ENCODE measurements at regions not wholly inside any gene's neighbourhood (a gene's known extent, or its start where the extent isn't known, plus 50 kb on each side); places are given as distances from the start of the nearest gene placed in this dataset.
"Not testable (repeated sequence)": the region's sequence is repeated elsewhere in the genome, so short reads cannot be mapped to it uniquely, and the experiment has no call there.

DNA sequence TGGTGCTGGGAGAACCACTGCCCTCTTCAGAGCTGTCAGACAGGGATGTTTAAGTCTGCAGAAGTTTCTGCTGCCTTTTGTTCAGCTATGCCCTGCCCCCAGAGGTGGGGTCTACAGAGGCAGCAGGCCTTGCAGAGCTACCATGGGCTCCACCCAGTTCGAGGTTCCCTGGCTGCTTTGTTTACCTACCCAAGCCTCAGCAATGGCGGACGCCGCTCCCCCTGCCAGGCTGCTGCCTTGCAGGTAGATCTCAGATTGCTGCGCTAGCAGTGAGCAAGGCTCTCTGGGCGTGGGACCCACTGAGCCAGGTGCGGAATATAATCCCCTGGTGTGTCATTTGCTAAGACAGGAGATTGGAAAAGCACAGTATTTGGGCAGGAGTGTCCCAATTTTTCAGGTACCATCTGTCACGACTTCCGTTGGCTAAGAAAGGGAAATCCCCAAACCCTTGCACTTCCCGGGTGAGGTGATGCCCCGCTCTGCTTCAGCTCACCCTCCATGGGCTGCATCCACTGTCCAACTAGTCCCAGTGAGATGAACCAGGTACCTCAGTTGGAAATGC lies 1415.5 kb downstream of the GRIK2 start:
- DNase-seq = not testable (repeated sequence)

GRCh38 chr6:102799051-102799450 lies 1405.5 kb downstream of the GRIK2 start:
- no peak for DNase-seq

- no peak for DNase-seq
These were observed 1405.1 kb downstream of the GRIK2 start for GRCh38 chr6:102798636-102799035.

DNA sequence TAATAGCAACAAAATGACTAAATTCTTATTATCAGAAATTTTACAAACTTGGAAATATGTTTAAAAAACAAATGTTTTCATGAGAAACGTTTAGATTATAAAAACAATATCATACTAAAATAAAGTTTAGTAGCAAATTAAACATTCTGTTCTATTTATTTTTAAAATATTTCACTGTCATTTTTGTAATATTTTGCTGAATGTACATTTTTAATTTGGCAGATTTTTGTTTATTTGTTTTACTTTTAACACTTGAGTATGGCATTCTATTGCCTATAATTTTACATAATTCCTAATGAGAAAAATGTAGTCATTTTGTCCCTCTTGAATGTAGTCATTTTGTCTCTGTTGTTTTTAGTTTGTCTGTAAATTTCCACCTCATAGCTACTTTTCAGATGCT lies 1400.2 kb downstream of the GRIK2 start:
- no peak for DNase-seq

DNA sequence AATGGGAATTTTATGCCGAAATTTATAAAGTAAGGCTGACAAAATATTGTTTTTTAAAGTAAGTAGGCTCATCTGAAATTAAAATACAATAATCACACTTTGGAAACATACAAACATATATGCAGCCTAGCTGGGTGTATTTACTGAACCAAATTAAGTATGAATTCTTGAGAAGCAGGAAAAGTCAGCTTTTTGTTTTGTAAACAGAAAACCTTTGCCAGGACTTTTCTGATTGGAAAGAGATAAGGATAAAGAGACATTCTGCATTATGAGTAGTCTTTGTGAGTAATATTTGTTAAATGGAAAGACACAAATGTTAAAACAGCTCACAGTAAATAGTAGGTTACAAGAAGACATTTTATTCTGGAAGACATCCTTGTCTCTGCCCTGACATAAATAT lies 1380.8 kb downstream of the GRIK2 start:
- DNase-seq = no peak

DNA sequence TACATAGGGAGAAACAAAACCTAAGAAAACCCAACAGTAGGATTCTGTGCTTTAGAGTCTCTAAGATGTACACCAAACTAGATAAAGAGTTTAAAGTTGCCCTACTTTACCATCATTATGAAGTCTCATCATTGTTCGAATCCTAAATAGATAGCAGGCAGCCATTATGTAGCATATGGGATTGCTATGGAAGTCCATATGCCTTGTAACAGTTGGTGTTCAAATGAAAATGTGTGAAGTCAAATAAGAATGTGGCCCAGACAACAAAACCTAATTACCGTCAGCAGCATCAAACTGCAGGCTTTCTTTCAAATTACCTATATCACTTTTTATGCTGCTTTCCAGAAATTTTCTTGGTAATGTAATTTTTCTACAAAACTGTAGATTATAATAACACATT lies 1380.1 kb downstream of the GRIK2 start:
- DNase-seq = no peak

DNA sequence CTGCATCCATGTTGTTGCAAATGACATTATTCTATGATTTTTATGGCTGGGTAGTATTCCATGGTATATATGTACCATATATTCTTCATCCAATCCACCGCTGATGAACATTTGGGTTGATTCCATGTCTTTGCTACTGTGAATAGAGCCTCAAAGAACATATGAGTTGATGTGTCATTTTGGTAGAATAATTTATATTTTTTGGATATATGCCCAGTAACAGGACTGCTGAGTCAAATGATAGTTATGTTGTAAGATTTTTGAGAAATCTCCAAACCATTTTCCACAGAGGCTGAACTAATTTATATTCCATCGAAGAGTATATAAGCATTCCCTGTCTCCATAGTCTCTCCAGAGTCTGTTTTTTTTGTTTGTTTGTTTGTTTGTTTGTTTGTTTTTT lies 1373.5 kb downstream of the GRIK2 start:
- DNase-seq = no peak

DNA sequence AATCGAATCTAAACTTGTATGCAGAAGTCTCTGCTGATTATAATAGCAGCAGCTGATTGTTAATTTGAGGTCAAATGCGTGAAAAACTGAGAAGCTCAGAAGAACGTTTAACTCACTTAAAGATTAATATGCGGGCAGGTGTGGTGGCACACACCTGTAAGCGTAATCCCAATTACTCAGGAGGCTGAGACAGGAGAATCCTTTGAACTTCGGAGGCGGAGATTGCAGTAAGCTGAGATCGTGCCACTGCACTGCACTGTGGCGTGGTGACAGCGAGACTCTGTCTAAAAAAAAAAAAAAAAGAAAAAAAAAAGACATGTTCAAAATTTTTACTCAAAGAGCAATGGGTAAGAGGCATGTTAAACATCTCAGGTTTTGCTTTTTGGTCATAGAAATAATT lies 1370.8 kb downstream of the GRIK2 start:
- no peak for DNase-seq

DNA sequence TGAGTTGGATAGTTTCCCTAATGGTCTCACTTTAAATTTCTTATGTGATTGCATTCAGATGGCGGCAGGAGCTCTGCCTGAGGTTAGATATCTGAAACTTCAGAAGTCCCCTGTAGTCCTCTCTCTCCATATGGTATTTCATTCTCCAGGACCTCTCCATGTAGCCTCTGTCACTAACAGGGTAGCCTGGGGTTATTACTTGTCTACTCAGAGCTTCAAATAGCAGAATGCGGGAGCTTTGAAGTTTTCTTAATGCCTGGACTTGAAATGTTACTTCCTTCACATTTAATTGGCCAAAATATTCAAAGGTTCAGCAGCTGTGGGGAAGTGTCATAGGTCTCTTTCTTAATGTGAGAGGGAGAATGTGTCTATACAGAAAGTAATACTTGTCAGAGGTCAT lies 1370.4 kb downstream of the GRIK2 start:
- DNase-seq = no peak

DNA sequence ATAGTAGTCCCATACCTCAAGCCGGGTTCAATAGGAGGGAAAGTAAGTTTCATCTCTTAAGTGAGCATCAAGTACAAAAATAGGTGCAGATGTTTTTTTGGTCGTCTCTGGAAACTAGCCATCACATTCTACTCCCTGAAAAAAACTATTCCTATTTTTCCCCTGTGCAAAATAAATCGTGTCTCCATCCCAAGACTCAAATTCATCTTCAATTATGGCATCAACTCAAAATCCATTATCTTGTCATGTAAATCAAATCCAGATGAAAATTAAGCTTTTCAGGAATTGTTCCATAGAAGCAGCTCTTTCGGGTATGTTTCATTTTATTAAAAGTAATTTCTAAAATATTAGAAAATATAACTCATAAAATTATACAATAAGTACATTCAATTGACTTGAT lies 1368.4 kb downstream of the GRIK2 start:
- no peak for DNase-seq

DNA sequence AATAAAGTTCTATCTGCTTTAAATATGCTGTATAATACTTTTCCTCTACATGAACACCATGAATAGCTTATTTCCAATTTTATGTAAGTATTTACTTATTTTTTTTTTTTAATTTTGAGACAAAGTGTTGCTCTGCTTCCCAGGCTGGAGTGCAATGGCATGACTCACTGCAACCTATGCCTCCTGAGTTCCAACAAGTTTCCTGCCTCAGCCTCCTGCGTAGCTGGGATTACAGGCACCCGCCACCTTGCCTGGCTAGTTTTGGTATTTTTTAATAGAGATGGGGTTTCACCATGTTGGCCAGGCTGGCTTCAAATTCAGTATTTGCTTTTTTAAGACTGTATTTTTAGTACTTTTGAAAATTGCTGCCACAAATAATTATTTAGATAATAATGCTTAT lies 1365.9 kb downstream of the GRIK2 start:
- no peak for DNase-seq

- not testable (repeated sequence) for DNase-seq
These were observed 1365.0 kb downstream of the GRIK2 start for GRCh38 chr6:102758536-102758935.

GRCh38 chr6:102749210-102749971 lies 1355.9 kb downstream of the GRIK2 start:
- no peak for DNase-seq

DNA sequence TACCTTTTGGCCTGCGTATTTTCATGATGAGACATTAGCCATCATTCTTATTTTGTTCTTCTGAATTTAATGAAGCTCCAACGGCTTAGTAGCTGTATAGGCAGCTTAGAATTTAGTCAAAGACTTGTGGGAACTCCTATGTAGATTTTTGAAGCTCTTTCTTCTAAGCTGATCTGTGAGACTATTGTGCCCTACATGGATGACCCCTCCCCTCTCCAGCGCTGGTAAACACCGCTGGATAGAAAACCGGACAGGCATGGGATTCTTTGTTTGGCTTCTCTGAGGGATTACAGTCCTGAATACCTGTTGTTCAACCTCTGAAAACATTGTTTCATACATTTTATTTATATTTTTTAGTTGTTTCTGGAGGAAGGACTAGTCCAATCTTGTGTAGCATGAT lies 1353.4 kb downstream of the GRIK2 start:
- DNase-seq = no peak

DNA sequence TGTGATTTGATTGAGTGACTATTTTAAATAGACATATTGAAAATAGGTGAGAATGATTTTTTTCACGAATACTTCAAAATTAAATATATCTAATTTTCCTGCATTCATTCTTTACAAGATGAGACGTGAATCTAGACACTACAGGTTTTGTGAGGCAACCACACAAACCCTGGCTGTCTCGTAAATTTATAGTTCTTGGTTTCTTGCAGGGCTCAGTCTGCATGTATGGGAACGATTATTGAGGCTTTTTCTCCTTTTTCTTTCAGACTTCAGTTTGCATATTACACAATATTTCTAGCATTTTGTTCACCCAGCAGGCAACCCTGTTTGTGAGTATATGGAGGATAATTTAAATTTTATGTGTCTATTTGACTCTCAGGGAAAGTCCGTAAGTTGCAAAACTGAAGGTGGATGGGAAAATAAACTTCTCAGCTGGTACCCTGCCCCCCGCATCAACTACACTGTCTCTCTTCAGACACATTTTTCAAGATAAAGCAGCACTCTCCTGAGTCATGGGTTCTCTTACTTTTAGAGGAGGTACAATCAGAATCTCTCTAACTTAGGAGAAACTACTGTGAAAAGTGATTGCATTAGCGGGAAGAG lies 1349.3 kb downstream of the GRIK2 start:
- no peak for DNase-seq

DNA sequence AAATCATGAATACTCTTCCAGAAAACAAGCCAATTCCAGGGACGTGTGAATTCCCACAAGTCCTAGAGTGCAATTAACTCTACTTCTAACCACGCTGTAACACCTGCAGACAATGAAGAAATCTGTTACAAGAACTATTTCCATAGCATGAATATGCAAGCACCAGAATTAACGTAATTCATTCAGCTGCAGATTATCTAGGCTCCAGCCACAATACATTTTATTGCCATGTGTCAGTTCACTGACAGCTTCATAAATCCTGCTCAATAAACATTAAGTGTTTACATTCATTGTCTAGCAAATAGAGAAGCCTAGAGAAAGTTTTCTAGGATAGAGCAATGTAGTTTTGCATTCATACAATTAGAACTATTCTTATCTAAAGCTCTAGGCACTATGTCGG lies 1348.5 kb downstream of the GRIK2 start:
- DNase-seq = no peak

DNA sequence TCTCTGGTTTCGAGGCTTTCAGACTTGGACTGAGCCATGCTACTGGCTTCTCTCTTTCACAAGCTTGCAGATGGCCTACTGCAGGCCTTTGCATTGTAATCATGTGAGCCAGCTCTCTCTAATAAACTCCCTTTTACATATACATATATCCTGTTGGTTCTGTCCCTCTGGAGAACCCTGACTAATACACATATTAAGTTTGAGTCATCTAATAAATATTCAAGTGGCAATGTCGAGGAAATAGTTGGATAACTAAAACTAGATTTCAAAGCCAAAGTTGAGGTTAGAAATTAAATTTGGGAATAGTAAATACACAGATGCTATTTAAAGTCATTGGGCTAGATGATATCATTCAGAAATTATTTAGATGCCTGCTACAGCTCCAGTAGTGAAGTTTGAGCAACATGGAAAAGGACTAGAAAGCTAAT lies 1343.4 kb downstream of the GRIK2 start:
- no peak for DNase-seq

DNA sequence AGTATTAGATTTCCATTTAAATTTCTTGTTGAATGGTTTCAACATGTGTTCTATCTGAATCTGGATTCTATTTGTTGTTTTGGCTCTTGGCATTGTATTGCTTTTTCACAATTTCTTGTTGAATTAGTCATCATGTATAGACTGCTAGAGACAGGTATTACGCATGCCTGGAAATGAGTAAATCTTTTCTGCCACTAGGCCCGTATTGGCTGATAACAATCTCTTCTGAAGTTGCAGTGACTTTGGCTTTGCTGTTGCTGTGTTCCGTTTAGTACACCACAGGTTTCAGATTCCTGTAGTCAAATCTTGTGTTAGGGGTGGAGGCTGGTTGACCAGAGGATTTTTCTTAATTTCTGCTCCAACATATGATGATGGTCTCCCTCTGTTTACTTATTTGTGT lies 1339.4 kb downstream of the GRIK2 start:
- no peak for DNase-seq

GRCh38 chr6:102722086-102722485 lies 1328.6 kb downstream of the GRIK2 start:
- not testable (repeated sequence) for DNase-seq

DNA sequence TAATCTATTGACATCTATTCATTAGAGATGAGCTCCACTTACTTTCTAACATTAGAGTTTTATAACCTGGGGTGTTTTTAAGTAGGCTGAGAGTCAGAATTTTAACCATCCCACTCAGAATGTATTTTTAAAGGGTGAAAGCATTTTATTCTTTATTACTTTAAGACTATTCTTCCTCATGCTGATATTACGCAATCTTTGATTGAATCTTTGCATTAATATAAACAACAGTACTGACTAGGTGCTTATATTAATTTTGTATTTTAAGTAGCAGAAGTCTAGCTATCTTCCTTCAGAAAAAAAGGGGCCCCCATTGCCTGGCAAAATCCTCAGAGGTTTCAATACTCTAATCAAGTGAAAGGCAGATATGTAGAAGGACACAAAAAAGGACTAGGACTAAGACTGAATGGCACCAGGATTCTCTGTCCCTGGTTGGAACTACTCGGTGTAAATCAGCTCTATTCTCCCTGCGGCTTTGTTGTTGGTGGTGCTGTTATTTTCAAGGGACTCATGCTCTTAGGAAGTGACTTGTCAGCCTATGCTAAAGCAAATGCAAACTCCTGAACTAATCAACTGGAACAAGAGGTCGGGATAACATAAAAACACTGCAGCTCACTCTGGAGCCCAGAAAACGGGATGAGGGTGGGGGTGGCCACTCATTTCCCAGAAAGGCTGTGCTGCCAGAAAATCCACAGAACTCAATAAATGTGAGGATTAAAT lies 1324.4 kb downstream of the GRIK2 start:
- DNase-seq = no peak

- DNase-seq = no peak
These were observed 1323.7 kb downstream of the GRIK2 start for GRCh38 chr6:102717252-102717651.

GRCh38 chr6:102701019-102701418 lies 1307.5 kb downstream of the GRIK2 start:
- no peak for DNase-seq

- no peak for DNase-seq
These were observed 1293.0 kb downstream of the GRIK2 start for GRCh38 chr6:102686461-102686860.

- DNase-seq = no peak
These were observed 1286.9 kb downstream of the GRIK2 start for GRCh38 chr6:102680413-102680812.

Data from NCI-H2227 treated with DMSO at 0.1 percent for 48 hours (cell line).